Loucy (cell line): ENCODE measurements at regions not wholly inside any gene's neighbourhood (a gene's known extent, or its start where the extent isn't known, plus 50 kb on each side); places are given as distances from the start of the nearest gene placed in this dataset.
"Not testable (repeated sequence)": the region's sequence is repeated elsewhere in the genome, so short reads cannot be mapped to it uniquely, and the experiment has no call there.

Experiments used
- H2AFZ ChIP-seq: fragments of 200-600 bp; sonication (generic); 2 replicates; pipeline ENCODE4 v1.6.0; 2016; ENCODE audit warnings: antibody characterized with exemption, mild to moderate bottlenecking, low read length, moderate library complexity
- H3F3A ChIP-seq: fragments of 200-600 bp; 2 replicates; pipeline ENCODE4 v1.6.0; 2016; ENCODE audit warnings: antibody characterized with exemption, low read depth, mild to moderate bottlenecking
- H3K27me3 ChIP-seq: fragments of 200-600 bp; sonication (generic); 2 replicates; pipeline ENCODE4 v1.6.1; 2014; ENCODE audit warnings: low read length, mild to moderate bottlenecking; ENCODE audit not compliant: insufficient read depth, poor library complexity, severe bottlenecking
- H3K36me3 ChIP-seq: fragments of 200-600 bp; sonication (generic); 2 replicates; pipeline ENCODE4 v1.6.1; 2016; ENCODE audit warnings: low read length; ENCODE audit not compliant: insufficient read depth
- H3K4me1 ChIP-seq: fragments of 200-600 bp; sonication (generic); 2 replicates; pipeline ENCODE4 v1.5.1; 2014; ENCODE audit warnings: low read length, mild to moderate bottlenecking; ENCODE audit not compliant: insufficient read depth, poor library complexity, severe bottlenecking
- H3K4me2 ChIP-seq: fragments of 200-600 bp; sonication (generic); 2 replicates; pipeline ENCODE4 v1.6.0; 2014; ENCODE audit warnings: antibody characterized with exemption, low read length, low read depth, mild to moderate bottlenecking; ENCODE audit not compliant: poor library complexity, severe bottlenecking
- H3K4me3 ChIP-seq: fragments of 200-600 bp; sonication (generic); 2 replicates; pipeline ENCODE4 v1.5.1; 2014; ENCODE audit warnings: low read length, mild to moderate bottlenecking, mixed read lengths; ENCODE audit not compliant: poor library complexity, severe bottlenecking
- H3K79me2 ChIP-seq: fragments of 200-600 bp; sonication (generic); 2 replicates; pipeline ENCODE4 v1.6.1; 2014; ENCODE audit warnings: low read length; ENCODE audit not compliant: insufficient read depth
- H3K9ac ChIP-seq: fragments of 200-600 bp; sonication (generic); 2 replicates; pipeline ENCODE4 v1.6.0; 2014; ENCODE audit warnings: mild to moderate bottlenecking, low read depth, low read length, moderate library complexity; ENCODE audit not compliant: poor library complexity, severe bottlenecking
- H3K9me2 ChIP-seq: fragments of 200-600 bp; sonication (generic); replicated peaks from 2 replicates; pipeline ENCODE4 v1.6.1; 2016; ENCODE audit warnings: low read depth, low read length, mixed read lengths
- H3K9me3 ChIP-seq: fragments of 200-600 bp; sonication (generic); 2 replicates; pipeline ENCODE4 v1.6.1; 2014; ENCODE audit warnings: mild to moderate bottlenecking, antibody characterized with exemption, low read length, low read depth; ENCODE audit not compliant: insufficient read depth
- H4K20me1 ChIP-seq: fragments of 200-600 bp; sonication (generic); 2 replicates; pipeline ENCODE4 v1.6.0; 2014; ENCODE audit warnings: antibody characterized with exemption, low read length, mild to moderate bottlenecking; ENCODE audit not compliant: insufficient read depth, poor library complexity, severe bottlenecking
- CTCF ChIP-seq: fragments of 200-600 bp; sonication (generic); conservative IDR thresholded peaks from 2 replicates; pipeline ENCODE4 v1.5.1; 2014; ENCODE audit warnings: mild to moderate bottlenecking, antibody characterized with exemption, low read length
- EZH2phosphoT487 ChIP-seq: fragments of 200-600 bp; IDR thresholded peaks from 2 replicates; pipeline ENCODE4 v1.6.1; 2018; ENCODE audit warnings: antibody characterized with exemption, mild to moderate bottlenecking, moderate library complexity, borderline replicate concordance

DNA sequence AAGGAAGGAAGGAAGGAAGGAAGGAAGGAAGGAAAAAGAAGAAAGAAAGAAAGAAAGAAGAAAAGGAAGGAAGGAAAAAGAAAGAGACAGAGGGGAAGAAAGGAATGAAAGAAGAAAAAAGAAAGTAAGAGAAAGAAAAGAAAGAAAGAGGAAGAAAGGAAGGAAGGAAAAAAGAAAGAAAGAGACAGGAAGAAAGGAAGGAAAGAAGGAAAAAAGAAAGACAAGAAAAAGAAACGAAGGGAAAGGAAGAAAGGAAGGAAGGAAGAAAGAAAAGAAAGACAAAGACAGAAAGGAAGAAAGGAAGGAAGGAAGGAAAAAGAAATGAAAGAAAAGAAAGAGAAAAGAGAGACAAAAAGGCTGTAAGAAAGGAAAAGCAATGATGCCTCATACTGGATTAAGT is 101.1 kb upstream of the PPP2R3B start:
- TF ChIP-seq EZH2phosphoT487 (no peak), CTCF (no peak)
- H2AFZ ChIP-seq: no peak overlapping the region
- H3K36me3 ChIP-seq: no peaks in the 10 kb centered on the region
- H3K79me2 ChIP-seq: no peaks in the 10 kb centered on the region
- no peak overlapping the region for H3K9ac ChIP-seq
- no peaks in the 10 kb centered on the region for H3K4me1 ChIP-seq
- H4K20me1 ChIP-seq: no peaks in the 10 kb centered on the region
- no peak overlapping the region for H3K4me3 ChIP-seq
- no peaks in the 10 kb centered on the region; the same call in 1 of the 2 replicates for H3K9me3 ChIP-seq
- H3K9me2 ChIP-seq: no peaks in the 10 kb centered on the region
- H3K4me2 ChIP-seq: no peak overlapping the region
- H3K27me3 ChIP-seq: no peaks in the 10 kb centered on the region
- no peaks in the 10 kb centered on the region for H3F3A ChIP-seq

DNA sequence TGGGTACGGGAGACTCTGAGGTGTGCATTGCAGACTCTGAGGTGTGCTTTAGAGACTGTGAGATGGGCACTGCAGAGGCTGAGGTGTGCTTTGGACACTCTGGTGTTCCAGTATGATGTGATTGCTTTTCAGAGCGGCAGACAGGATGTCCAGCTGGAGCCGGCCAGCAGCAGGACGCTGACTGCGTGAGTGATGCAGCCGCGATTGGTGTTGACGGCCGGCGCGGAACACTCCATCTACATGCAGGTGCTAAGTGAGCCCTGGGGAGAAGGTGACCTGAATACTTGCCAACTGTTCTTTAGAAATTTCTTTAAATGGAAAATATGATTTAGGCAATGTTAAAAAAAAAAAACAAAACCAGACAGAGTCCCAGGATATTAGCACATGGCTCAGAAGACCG is 103.1 kb upstream of the PPP2R3B start:
- H3K4me2 ChIP-seq: no peak overlapping the region
- no peaks in the 10 kb centered on the region for H3F3A ChIP-seq
- H4K20me1 ChIP-seq: no peaks in the 10 kb centered on the region
- no peak overlapping the region for H2AFZ ChIP-seq
- H3K9ac ChIP-seq: no peak overlapping the region
- no peaks in the 10 kb centered on the region for H3K27me3 ChIP-seq
- H3K79me2 ChIP-seq: no peaks in the 10 kb centered on the region
- H3K9me2 ChIP-seq: no peaks in the 10 kb centered on the region
- H3K4me3 ChIP-seq: no peak overlapping the region
- H3K9me3 ChIP-seq: no peaks in the 10 kb centered on the region
- H3K36me3 ChIP-seq: no peaks in the 10 kb centered on the region
- no peaks in the 10 kb centered on the region for H3K4me1 ChIP-seq
- no peak for TF ChIP-seq EZH2phosphoT487
- no peak for TF ChIP-seq CTCF

DNA sequence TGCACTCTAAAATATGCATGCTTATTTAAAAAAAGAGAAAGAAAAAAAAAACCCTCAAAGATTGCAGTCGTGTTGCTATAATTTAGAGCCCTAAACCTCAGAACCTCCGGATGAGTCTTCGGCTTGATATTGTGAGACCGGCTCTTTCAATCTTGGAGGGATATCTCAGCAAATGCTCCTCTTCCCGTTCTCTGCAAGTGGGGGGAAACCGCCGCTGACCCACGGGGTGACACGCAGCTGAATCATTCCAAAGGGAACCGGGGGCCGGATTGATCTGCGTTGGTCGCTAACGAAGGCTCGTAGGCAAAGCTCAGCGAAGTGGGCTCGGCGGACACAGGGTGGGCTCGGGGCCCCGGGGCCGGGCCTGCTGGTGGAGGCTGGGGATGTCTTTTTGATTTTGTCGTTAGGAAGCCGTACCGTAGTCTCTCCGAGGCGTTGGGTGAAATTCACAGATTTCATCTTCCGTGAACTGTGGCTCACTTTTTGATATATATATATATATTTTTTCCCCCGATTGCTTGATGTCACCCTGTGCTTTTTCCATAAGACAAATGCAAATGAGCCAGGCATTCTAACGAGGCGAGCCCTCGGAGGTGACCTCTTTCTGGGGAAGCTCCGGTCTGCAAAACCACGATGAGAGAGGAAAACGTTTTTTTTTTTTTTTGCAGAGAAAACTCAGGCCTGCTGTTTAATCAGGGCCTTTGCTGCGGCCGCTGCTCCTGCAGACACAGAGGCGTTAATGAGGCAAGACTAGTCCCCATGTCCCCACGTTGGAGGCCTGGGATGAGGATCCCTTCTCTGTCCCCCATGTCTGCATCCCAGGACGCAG is 110.7 kb upstream of the PPP2R3B start:
- Histone ChIP-seq H3K4me1 (no peaks in the 10 kb centered on the region), H3K79me2 (no peaks in the 10 kb centered on the region), H3K27me3 (no peaks in the 10 kb centered on the region), H3K9ac (no peak overlapping the region), H3F3A (no peaks in the 10 kb centered on the region), H2AFZ (no peak overlapping the region), H3K36me3 (no peaks in the 10 kb centered on the region), H3K4me2 (no peak overlapping the region), H3K9me2 (no peaks in the 10 kb centered on the region), H4K20me1 (no peaks in the 10 kb centered on the region), H3K9me3 (no peaks in the 10 kb centered on the region), H3K4me3 (no peak overlapping the region)
- TF ChIP-seq EZH2phosphoT487: no peak
- TF ChIP-seq CTCF: no peak

GRCh38 chrX:498901-499300 is 112.2 kb upstream of the PPP2R3B start:
- not testable (repeated sequence) for H3K9me3 ChIP-seq, H3K4me3 ChIP-seq, H3F3A ChIP-seq, H3K4me1 ChIP-seq, H3K36me3 ChIP-seq, H3K79me2 ChIP-seq, H3K4me2 ChIP-seq, H4K20me1 ChIP-seq, H3K9me2 ChIP-seq, H3K9ac ChIP-seq, H3K27me3 ChIP-seq, H2AFZ ChIP-seq
